NCI-H226 (cell line): ENCODE measurements at regions not wholly inside any gene's neighbourhood (a gene's known extent, or its start where the extent isn't known, plus 50 kb on each side); places are given as distances from the start of the nearest gene placed in this dataset.

Experiments
- DNase-seq: peaks from one replicate; pipeline ENCODE4 v3.0.0-alpha.2; 2015

DNA sequence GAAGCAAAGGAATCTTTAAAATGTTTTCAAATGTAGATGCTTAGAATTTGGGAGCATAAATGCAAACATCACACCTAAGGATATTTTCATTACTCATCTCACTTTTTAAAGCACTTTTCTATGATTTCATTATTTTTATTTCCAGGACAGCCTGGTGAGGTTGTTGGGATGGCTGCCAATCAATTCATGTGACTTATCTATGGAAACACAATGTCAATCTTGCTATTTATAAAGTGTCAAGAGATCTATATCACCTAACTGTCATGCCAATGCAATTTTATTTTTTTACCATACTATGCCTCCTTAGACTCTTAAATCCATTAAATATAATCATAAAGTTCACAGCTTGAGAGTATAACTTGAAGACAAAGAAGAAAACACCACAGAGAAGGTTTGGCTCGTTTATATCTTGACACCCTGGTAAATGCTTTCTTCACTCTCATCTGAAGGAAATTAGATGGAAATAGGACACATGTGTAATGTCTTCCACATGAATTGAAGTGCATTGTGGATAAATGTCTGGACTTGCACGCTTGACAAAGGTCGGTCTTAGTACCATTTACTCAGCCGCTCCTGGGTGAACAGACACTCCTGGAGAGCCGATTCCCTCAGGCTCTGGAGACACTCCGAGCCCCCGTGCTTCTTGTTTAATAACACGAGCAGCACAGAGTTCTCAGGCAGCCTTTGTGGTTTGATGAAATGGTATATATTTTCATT is 425.7 kb upstream of the FAT1 start:
- no peak for DNase-seq

- DNase-seq = no peak
These were observed 433.8 kb upstream of the FAT1 start for GRCh38 chr4:187157380-187157958.

GRCh38 chr4:187158003-187158402 is 434.3 kb upstream of the FAT1 start:
- no peak for DNase-seq

DNA sequence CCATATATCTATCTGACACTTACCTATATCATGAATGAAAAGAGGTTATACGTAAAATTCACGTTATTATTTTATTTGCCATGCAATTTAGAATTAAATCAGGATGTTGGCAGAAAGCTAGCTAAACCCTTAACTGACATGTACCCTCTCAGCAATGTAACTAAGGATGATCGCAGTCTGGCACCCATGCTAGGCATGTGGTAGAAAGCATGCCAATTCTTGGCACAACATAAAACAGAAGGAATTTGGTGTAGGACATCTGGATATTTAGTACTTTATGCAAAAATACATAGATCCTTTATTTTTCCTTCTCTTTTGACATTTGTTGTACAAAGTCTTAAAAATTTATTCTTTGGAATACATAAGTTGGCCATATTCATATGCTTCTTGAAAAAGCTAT is 436.8 kb upstream of the FAT1 start:
- no peak for DNase-seq

DNA sequence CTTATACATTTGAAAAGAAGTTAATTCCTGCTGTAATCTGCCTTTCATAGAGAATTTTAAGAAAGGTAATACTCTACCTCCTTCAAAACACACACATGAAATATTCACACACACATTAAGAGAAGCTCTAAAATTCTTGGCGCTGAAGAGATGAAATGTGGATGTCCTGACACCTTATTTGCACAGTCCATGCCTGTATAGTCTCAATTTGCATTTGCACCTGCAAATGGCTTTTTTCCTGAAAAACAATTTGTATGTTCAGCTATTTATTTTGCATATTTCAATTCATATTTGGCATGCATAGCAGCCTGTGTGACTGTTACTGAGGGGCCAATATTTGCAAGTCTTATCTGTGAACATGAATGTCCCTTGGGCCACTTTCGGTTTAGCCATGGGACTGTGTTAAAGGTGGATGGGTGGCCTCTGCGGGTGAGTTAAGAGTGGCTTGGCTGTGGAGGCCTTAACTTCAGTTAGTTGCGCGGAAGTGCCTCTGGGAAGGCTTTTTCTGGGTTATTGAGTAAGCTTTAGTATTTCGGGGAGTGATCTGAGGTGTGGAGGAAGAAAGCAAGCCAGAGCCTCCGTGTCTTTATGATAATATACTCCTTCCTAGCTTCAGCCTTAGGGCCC is 443.3 kb upstream of the FAT1 start:
- DNase-seq = no peak

DNA sequence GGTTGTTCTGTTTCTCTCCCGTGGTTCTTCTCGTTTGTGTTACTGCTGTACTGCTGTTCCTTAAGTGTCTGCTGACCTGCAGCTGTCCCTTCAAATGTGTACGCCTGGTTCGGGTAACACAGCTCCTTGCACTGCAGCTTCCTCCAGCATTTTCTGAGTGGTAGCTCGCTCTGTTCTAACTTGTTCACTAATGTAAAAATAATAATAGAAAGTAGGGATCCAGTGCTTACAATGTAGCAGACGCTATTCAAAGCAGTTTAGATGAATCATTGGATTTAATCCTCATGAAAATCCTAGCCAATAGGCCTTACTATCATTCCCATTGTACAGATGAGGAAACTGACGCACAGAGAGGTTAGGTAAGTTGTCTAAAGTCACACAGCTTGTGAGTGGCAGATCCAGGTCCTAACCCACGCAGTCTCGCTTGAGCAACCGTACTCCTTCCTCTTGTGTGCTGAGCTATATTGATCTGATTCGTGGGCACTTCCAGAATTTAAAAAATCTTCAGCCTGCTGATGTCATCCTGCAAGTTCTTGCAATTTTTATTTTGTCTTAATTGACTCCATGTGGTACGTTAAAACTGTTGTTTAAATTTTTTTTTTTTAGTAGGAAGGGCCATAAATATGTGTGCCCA is 448.2 kb upstream of the FAT1 start:
- DNase-seq = no peak

DNA sequence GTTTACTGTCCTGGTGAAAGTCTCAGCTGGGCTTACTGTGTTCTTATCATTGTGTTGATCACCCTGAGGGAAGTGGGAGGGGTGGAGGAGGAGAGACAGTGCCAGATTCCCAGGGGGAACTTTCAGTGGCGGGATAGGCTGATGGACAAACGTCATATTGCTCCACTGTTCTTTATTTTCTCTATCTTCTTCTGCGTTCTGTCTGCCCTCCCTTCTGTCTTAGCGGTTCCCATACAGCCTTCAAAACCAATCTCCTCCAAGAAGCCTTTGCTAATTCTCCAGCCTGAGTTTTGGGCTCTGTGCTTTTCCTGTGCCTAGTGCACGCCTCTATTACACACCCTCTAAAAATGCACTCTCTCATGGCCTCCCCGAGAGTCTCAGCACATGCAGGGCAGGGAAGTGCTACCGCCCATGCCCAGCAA is 448.7 kb upstream of the FAT1 start:
- peak; percentile 35 for DNase-seq

GRCh38 chr4:187174749-187175148 is 451.1 kb upstream of the FAT1 start:
- DNase-seq = no peak

DNA sequence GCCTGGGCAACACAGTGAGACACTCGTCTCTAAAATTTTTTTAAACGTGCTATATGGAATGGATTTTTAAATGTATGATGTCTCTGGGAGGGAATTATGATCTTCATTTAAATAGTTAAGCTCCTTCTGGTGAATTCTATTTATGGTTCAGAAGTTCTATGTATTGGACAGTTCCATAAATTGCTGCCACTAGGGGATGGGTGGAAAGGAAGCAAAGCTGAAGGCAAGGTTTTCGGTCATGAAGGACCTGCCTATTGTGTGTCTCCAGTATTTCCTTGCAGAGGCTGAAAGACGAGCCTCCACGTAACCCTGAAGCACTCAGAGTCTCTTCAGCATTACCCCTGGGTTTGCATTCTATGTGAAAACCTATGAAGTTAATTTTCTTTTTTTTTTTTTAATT is 451.5 kb upstream of the FAT1 start:
- DNase-seq = no peak

DNA sequence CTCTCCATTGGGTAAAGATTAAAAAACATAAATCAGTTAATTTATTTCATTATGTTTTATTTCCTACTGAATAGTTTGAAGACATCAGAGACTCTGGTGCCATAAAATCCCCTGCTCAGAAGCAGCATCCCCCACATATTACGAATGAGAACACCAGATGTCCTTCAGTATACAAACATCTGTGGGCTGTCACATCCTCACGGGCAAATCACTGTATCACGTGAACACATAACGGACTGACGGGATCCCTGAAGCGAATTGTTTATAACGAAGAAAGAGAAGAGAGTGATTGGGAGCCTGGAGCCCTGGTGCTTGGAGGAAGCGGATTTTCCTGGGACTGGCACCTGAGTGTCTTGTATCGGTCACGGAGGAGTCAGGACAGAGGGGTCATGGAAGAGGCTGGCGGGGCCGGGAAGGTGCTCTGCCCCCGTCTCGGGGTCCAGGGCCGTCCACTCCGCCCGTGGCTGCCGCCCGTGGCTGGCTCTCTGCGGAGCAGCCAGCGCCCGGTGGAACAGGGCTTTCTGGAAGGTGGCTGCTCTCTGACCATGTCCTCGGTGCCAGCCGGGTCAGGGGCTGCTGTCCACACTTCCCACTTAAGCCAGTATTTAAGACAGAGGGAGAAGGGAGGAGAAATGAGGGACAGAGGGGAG is 452.7 kb upstream of the FAT1 start:
- no peak for DNase-seq

DNA sequence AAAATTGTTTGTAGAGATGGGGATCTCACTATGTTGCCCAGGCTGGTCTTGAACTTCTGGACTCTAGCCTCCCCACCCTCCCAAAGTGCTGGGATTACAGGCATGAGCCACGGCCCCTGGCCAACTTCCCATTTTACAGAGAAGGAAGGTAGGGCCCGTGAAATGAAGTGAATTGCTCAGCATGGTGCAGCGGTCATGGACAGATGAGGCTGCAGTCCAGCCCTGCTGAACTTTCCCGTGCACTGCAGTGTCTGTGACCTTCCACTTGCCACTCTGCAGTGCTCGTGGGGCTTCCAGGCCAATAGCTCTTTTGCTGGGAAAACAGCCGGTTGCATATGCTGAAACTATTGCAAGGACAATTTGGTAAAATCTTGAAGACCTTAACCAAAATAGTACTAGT is 454.4 kb upstream of the FAT1 start:
- no peak for DNase-seq

DNA sequence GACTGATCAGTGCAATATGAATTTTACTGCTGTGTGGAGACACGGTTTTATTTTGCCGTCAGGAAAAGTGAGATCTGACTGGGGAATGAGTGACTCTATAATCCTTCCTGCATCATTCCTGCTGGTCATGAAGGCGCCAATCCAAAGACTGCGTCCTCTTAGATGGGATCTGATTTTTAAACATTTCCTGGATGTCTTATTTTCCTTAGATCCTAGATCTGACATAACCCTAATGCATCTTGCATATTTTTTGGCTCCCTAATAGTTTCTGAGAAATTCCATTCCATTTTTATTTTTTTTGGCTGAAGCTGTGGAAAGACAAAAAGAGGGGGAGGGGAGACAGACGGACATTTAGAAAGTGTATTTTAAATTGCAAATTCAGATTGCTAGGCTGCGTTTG is 454.9 kb upstream of the FAT1 start:
- no peak for DNase-seq

- DNase-seq = no peak
These were observed 455.7 kb upstream of the FAT1 start for GRCh38 chr4:187179086-187180058.

DNA sequence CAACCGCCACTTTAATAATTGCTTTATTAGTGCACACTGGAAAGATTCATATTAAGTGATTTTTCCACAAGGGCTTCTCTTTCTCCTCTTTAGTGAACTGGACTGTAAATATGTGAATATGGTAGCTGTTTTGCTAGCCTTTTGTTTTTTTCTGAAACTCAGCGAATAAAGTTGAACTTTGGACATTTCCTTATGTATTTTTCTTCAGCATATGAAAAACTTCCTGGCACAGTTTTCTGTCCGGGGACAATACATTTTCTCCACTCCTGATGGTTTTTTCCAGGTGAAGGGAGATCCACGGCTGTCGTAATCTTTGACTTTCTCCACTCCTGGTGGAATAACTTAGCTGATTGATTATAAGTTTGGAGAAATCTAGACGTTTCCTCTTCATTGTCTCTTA is 457.4 kb upstream of the FAT1 start:
- DNase-seq = no peak

GRCh38 chr4:187183346-187183745 is 459.7 kb upstream of the FAT1 start:
- no peak for DNase-seq

- no peak for DNase-seq
These were observed 460.2 kb upstream of the FAT1 start for GRCh38 chr4:187183826-187184225.

GRCh38 chr4:187184508-187184907 is 460.9 kb upstream of the FAT1 start:
- DNase-seq = no peak

GRCh38 chr4:187188118-187188517 is 464.5 kb upstream of the FAT1 start:
- no peak for DNase-seq

GRCh38 chr4:187188741-187189140 is 465.1 kb upstream of the FAT1 start:
- DNase-seq = no peak

DNA sequence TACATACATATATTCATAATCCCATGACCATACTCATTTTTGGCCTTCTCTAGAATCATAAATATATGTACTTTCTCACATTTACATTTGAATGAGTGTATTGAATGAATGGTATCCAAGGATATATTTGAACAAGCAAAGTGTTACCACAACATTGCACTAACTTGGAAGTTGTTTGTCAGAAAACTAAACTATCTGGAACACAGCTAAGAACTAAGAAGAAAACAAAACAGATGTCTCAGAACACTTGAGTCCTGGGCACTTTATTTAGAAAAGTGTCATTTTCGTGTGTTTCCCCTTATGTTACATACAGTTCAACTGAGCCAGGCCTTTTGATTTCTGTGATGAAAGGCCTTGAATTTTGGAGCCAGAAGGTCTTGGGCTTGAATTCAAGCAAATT is 466.7 kb upstream of the FAT1 start:
- no peak for DNase-seq

- no peak for DNase-seq
These were observed 468.0 kb upstream of the FAT1 start for GRCh38 chr4:187191676-187192075.

DNA sequence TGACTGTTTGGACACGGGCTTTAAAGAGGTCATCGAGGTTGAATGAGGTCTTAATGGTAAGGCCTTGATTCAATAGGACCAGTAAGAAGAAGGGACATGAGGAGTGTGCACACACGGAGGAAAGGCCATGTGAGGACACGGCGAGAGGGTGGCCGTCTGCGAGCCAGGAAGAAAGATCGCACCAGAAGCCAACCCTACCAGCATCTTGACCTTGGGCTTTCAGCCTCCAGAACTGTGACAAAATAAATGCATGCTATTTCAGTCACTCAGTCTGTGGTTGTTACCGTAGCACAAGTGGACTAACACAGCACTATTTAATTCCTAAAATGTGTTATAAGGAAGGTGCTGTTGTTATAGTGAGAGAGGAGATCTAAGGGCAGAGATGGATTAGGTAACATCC is 468.6 kb upstream of the FAT1 start:
- DNase-seq = no peak
